LNCaP clone FGC (cell line): ENCODE measurements at regions not wholly inside any gene's neighbourhood (a gene's known extent, or its start where the extent isn't known, plus 50 kb on each side); places are given as distances from the start of the nearest gene placed in this dataset.

ENCODE experiments used
- DNase-seq: peaks from one replicate; pipeline ENCODE4 v3.0.0-alpha.2; 2011; ENCODE audit warnings: low read depth
- H3K4me3 ChIP-seq: 2 replicates; pipeline ENCODE4 v1.5.1; 2011; ENCODE audit warnings: mild to moderate bottlenecking, low read depth, low read length, control low read depth
- CTCF ChIP-seq: IDR thresholded peaks from 2 replicates; pipeline ENCODE4 v1.5.1; 2012; ENCODE audit warnings: mild to moderate bottlenecking; ENCODE audit not compliant: control insufficient read depth, insufficient read depth; ENCODE audit errors: extremely low read depth

GRCh38 chr10:33416691-33417090 lies 82.2 kb upstream of the NRP1 start:
- H3K4me3 ChIP-seq, result no peak overlapping the region
- DNase-seq, result no peak
- no peak for TF ChIP-seq CTCF

GRCh38 chr10:33416209-33416608 lies 81.7 kb upstream of the NRP1 start:
- no peak for DNase-seq
- TF ChIP-seq CTCF, result no peak
- H3K4me3 ChIP-seq, result no peak overlapping the region

- no peak for DNase-seq
- no peak overlapping the region for H3K4me3 ChIP-seq
- TF ChIP-seq CTCF, result no peak
Measured at GRCh38 chr10:33414841-33415240, 80.4 kb upstream of the NRP1 start.

- H3K4me3 ChIP-seq, result no peak overlapping the region
- no peak for TF ChIP-seq CTCF
- DNase-seq, result no peak
Measured at GRCh38 chr10:33412653-33413361, 78.3 kb upstream of the NRP1 start.

- TF ChIP-seq CTCF, result no peak
- no peak overlapping the region for H3K4me3 ChIP-seq
- no peak for DNase-seq
Measured at GRCh38 chr10:33412241-33412640, 77.8 kb upstream of the NRP1 start.

GRCh38 chr10:33410860-33411234 lies 76.4 kb upstream of the NRP1 start:
- no peak overlapping the region for H3K4me3 ChIP-seq
- no peak for DNase-seq
- no peak for TF ChIP-seq CTCF
